Mucosa of rectum (tissue), 2 donors: ENCODE measurements at regions not wholly inside any gene's neighbourhood (a gene's known extent, or its start where the extent isn't known, plus 50 kb on each side); places are given as distances from the start of the nearest gene placed in this dataset.
"Not testable (repeated sequence)": the region's sequence is repeated elsewhere in the genome, so short reads cannot be mapped to it uniquely, and the experiment has no call there.

Source experiments
- H3K27ac ChIP-seq, 2 donors: one replicate each; pipeline ENCODE4 v1.7.0; 2013; ENCODE audit warnings: inconsistent platforms in 2 of 2, low read depth in 2 of 2, low read length in 2 of 2
- H3K27me3 ChIP-seq, 2 donors: one replicate each; pipeline ENCODE4 v1.7.0; 2013; ENCODE audit warnings: low read length in 2 of 2; ENCODE audit not compliant: control insufficient read depth in 2 of 2, insufficient read depth in 2 of 2
- H3K36me3 ChIP-seq, 2 donors: one replicate each; pipeline ENCODE4 v1.7.0; 2013; ENCODE audit warnings: low read length in 2 of 2; ENCODE audit not compliant: control insufficient read depth in 2 of 2, insufficient read depth in 2 of 2
- H3K4me1 ChIP-seq, 2 donors: one replicate each; pipeline ENCODE4 v1.7.0; 2013; ENCODE audit warnings: low read length in 2 of 2, mild to moderate bottlenecking in 1 of 2; ENCODE audit not compliant: control insufficient read depth in 2 of 2, insufficient read depth in 2 of 2
- H3K4me3 ChIP-seq, 2 donors: one replicate each; pipeline ENCODE4 v1.7.0; 2013; ENCODE audit warnings: low read length in 2 of 2
- H3K9ac ChIP-seq, 2 donors: one replicate each; pipeline ENCODE4 v1.7.0; 2013; ENCODE audit warnings: low read length in 2 of 2, low read depth in 1 of 2, mild to moderate bottlenecking in 1 of 2
- H3K9me3 ChIP-seq, 2 donors: one replicate each; pipeline ENCODE4 v1.7.0; 2013; ENCODE audit warnings: low read length in 2 of 2; ENCODE audit not compliant: control insufficient read depth in 2 of 2
- donor health status: healthy.
- donor health status: Normal muscosa, but diverticular disease.

- Histone ChIP-seq H3K4me1 (no peaks in the 10 kb centered on the region), H3K27ac (no peak overlapping the region), H3K27me3 (no peaks in the 10 kb centered on the region)
Measured at GRCh38 chr11:29087200-29087812, 929.5 kb downstream of the KCNA4 start.

GRCh38 chr11:29075726-29076125 is 941.1 kb downstream of the KCNA4 start:
- H3K36me3 ChIP-seq: no peaks in the 10 kb centered on the region
- H3K4me3 ChIP-seq: no peak overlapping the region
- no peaks in the 10 kb centered on the region for H3K27me3 ChIP-seq
- no peaks in the 10 kb centered on the region for H3K9me3 ChIP-seq
- no peak overlapping the region for H3K27ac ChIP-seq
- no peak overlapping the region for H3K9ac ChIP-seq
- no peaks in the 10 kb centered on the region for H3K4me1 ChIP-seq

More at GRCh38 chr11:29087200-29087812, 929.5 kb downstream of the KCNA4 start:
- no peak overlapping the region for H3K4me3 ChIP-seq
- no peaks in the 10 kb centered on the region for H3K9me3 ChIP-seq
- H3K36me3 ChIP-seq: no peaks in the 10 kb centered on the region
- no peak overlapping the region for H3K9ac ChIP-seq

GRCh38 chr11:29063630-29064361 is 953.0 kb downstream of the KCNA4 start:
- H3K4me1 ChIP-seq: no peaks in the 10 kb centered on the region
- H3K36me3 ChIP-seq: no peaks in the 10 kb centered on the region
- H3K9ac ChIP-seq: no peak overlapping the region
- H3K27ac ChIP-seq: no peak overlapping the region
- H3K4me3 ChIP-seq: no peak overlapping the region
- H3K27me3 ChIP-seq: no peaks in the 10 kb centered on the region
- no peaks in the 10 kb centered on the region for H3K9me3 ChIP-seq

GRCh38 chr11:29061452-29061851 is 953.3 kb downstream of the METTL15 start:
- H3K4me3 ChIP-seq: no peak overlapping the region
- H3K27me3 ChIP-seq: no peaks in the 10 kb centered on the region
- H3K4me1 ChIP-seq: no peaks in the 10 kb centered on the region
- H3K27ac ChIP-seq: no peak overlapping the region
- H3K9me3 ChIP-seq: no peaks in the 10 kb centered on the region
- H3K9ac ChIP-seq: no peak overlapping the region
- H3K36me3 ChIP-seq: no peaks in the 10 kb centered on the region

GRCh38 chr11:29056487-29056886 is 948.3 kb downstream of the METTL15 start:
- H3K9me3 ChIP-seq, H3K4me1 ChIP-seq, H3K36me3 ChIP-seq, H3K27me3 ChIP-seq, H3K27ac ChIP-seq, H3K4me3 ChIP-seq, H3K9ac ChIP-seq: not testable (repeated sequence)

GRCh38 chr11:29051935-29052334 is 943.7 kb downstream of the METTL15 start:
- Histone ChIP-seq H3K27ac (no peak overlapping the region), H3K9ac (no peak overlapping the region), H3K4me3 (no peak overlapping the region), H3K27me3 (no peaks in the 10 kb centered on the region), H3K4me1 (no peaks in the 10 kb centered on the region), H3K36me3 (no peaks in the 10 kb centered on the region), H3K9me3 (no peaks in the 10 kb centered on the region)

GRCh38 chr11:29050962-29051361 is 942.8 kb downstream of the METTL15 start:
- not testable (repeated sequence) for H3K9ac ChIP-seq, H3K27ac ChIP-seq, H3K36me3 ChIP-seq, H3K27me3 ChIP-seq, H3K9me3 ChIP-seq, H3K4me1 ChIP-seq, H3K4me3 ChIP-seq

GRCh38 chr11:29040489-29040888 is 932.3 kb downstream of the METTL15 start:
- no peak overlapping the region for H3K4me3 ChIP-seq
- H3K4me1 ChIP-seq: no peaks in the 10 kb centered on the region
- H3K9ac ChIP-seq: no peak overlapping the region
- no peaks in the 10 kb centered on the region for H3K27me3 ChIP-seq
- H3K36me3 ChIP-seq: no peaks in the 10 kb centered on the region
- no peaks in the 10 kb centered on the region for H3K9me3 ChIP-seq
- no peak overlapping the region for H3K27ac ChIP-seq

- Histone ChIP-seq H3K27ac (no peak overlapping the region), H3K9ac (no peak overlapping the region), H3K36me3 (no peaks in the 10 kb centered on the region)
Measured at GRCh38 chr11:29032384-29033149, 924.4 kb downstream of the METTL15 start.

GRCh38 chr11:29029452-29029851 is 921.3 kb downstream of the METTL15 start:
- H3K36me3 ChIP-seq: no peaks in the 10 kb centered on the region
- H3K9ac ChIP-seq: no peak overlapping the region
- no peak overlapping the region for H3K27ac ChIP-seq
- H3K4me3 ChIP-seq: no peak overlapping the region
- H3K9me3 ChIP-seq: peaks cover 0 to 2% of the 10 kb centered on the region in 2 donors
- no peaks in the 10 kb centered on the region for H3K4me1 ChIP-seq
- H3K27me3 ChIP-seq: no peaks in the 10 kb centered on the region

More at GRCh38 chr11:29032384-29033149, 924.4 kb downstream of the METTL15 start:
- no peak overlapping the region for H3K4me3 ChIP-seq
- no peaks in the 10 kb centered on the region for H3K27me3 ChIP-seq
- H3K4me1 ChIP-seq: no peaks in the 10 kb centered on the region
- H3K9me3 ChIP-seq: peaks cover 0 to 2% of the 10 kb centered on the region in 2 donors
